Liver (tissue), 8 donors: ENCODE measurements at regions not wholly inside any gene's neighbourhood (a gene's known extent, or its start where the extent isn't known, plus 50 kb on each side); places are given as distances from the start of the nearest gene placed in this dataset.

Source experiments
- DNase-seq: peaks from one replicate; pipeline ENCODE4 v3.0.0-alpha.2; 2017; ENCODE audit warnings: low spot score
- H3K27ac ChIP-seq, 2 donors: one replicate each; pipeline ENCODE4 v1.7.0; 2013; ENCODE audit warnings: inconsistent platforms in 2 of 2, low read length in 2 of 2, control low read depth in 1 of 2, low read depth in 1 of 2, mild to moderate bottlenecking in 1 of 2
- H3K27me3 ChIP-seq, 4 donors: one replicate each; pipeline versions ENCODE4 v1.6.1 to v1.7.0; 2013; ENCODE audit warnings: low read length in 3 of 4, inconsistent platforms in 1 of 4, mild to moderate bottlenecking in 1 of 4, moderate library complexity in 1 of 4; ENCODE audit not compliant: control insufficient read depth in 4 of 4, insufficient read depth in 4 of 4
- H3K36me3 ChIP-seq, 4 donors: one replicate each; pipeline versions ENCODE4 v1.6.1 to v1.7.0; 2013; ENCODE audit warnings: low read length in 3 of 4, mild to moderate bottlenecking in 3 of 4, low read depth in 1 of 4, moderate library complexity in 1 of 4; ENCODE audit not compliant: control insufficient read depth in 4 of 4, insufficient read depth in 3 of 4
- H3K4me1 ChIP-seq, 4 donors: one replicate each; pipeline versions ENCODE4 v1.6.1 to v1.7.0; 2013; ENCODE audit warnings: low read length in 3 of 4, mild to moderate bottlenecking in 3 of 4, moderate library complexity in 1 of 4; ENCODE audit not compliant: control insufficient read depth in 4 of 4, insufficient read depth in 4 of 4
- H3K4me3 ChIP-seq, 3 donors: one replicate each; pipeline versions ENCODE4 v1.6.1 to v1.7.0; 2013; ENCODE audit warnings: low read length in 3 of 3, control low read depth in 1 of 3, low read depth in 1 of 3, mild to moderate bottlenecking in 1 of 3
- H3K9ac ChIP-seq, 2 donors: one replicate each; pipeline ENCODE4 v1.7.0; 2013; ENCODE audit warnings: low read length in 2 of 2, mild to moderate bottlenecking in 2 of 2, moderate library complexity in 2 of 2, control low read depth in 1 of 2, low read depth in 1 of 2
- H3K9me3 ChIP-seq, 4 donors: one replicate each; pipeline versions ENCODE4 v1.6.1 to v1.7.0; 2013; ENCODE audit warnings: low read length in 3 of 4; ENCODE audit not compliant: control insufficient read depth in 4 of 4
- ATF3 ChIP-seq: IDR thresholded peaks from 2 replicates; pipeline ENCODE4 v1.6.1; 2016; ENCODE audit warnings: antibody characterized with exemption
- EGR1 ChIP-seq, 2 donors: IDR thresholded peaks; 2 replicates each; pipeline ENCODE4 v1.6.1; 2016 to 2018; ENCODE audit warnings: antibody characterized with exemption in 2 of 2, low read depth in 2 of 2
- FOXA1 ChIP-seq: IDR thresholded peaks from 2 replicates; pipeline ENCODE4 v1.6.1; 2016; ENCODE audit warnings: antibody characterized with exemption
- FOXA2 ChIP-seq: IDR thresholded peaks from 2 replicates; pipeline ENCODE4 v1.6.1; 2016; ENCODE audit warnings: antibody characterized with exemption
- GABPA ChIP-seq, 2 donors: IDR thresholded peaks in 1 of 2; conservative IDR thresholded peaks in 1 of 2; 2 replicates each; pipeline ENCODE4 v1.6.1; 2016; ENCODE audit warnings: antibody characterized with exemption in 2 of 2, mild to moderate bottlenecking in 1 of 2, moderate library complexity in 1 of 2
- HNF4A ChIP-seq, 2 donors: conservative IDR thresholded peaks; 2 replicates each; pipeline ENCODE4 v1.6.1; 2016; ENCODE audit warnings: antibody characterized with exemption in 2 of 2, mild to moderate bottlenecking in 2 of 2
- HNF4G ChIP-seq: IDR thresholded peaks from 2 replicates; pipeline ENCODE4 v1.6.1; 2016; ENCODE audit warnings: antibody characterized with exemption
- JUND ChIP-seq, 2 donors: IDR thresholded peaks; 2 replicates each; pipeline ENCODE4 v1.6.1; 2016; ENCODE audit warnings: antibody characterized with exemption in 2 of 2
- MAX ChIP-seq: IDR thresholded peaks from 2 replicates; pipeline ENCODE4 v1.6.1; 2016; ENCODE audit warnings: antibody characterized with exemption
- NR2F2 ChIP-seq: IDR thresholded peaks from 2 replicates; pipeline ENCODE4 v1.6.1; 2016; ENCODE audit warnings: antibody characterized with exemption
- RAD21 ChIP-seq, 2 donors: IDR thresholded peaks; 2 replicates each; pipeline ENCODE4 v1.6.1; 2016; ENCODE audit warnings: antibody characterized with exemption in 2 of 2, mild to moderate bottlenecking in 2 of 2
- RXRA ChIP-seq, 2 donors: IDR thresholded peaks; 2 replicates each; pipeline ENCODE4 v1.6.1; 2017 to 2018; ENCODE audit warnings: antibody characterized with exemption in 2 of 2, mild to moderate bottlenecking in 1 of 2
- SP1 ChIP-seq: IDR thresholded peaks from 2 replicates; pipeline ENCODE4 v1.6.1; 2018; ENCODE audit warnings: antibody characterized with exemption, mild to moderate bottlenecking
- TAF1 ChIP-seq: conservative IDR thresholded peaks from 2 replicates; pipeline ENCODE4 v1.6.1; 2016; ENCODE audit warnings: antibody characterized with exemption, mild to moderate bottlenecking
- YY1 ChIP-seq: IDR thresholded peaks from 2 replicates; pipeline ENCODE4 v1.6.1; 2016; ENCODE audit warnings: antibody characterized with exemption, mild to moderate bottlenecking
- WGBS: extraction: QIAGEN DNeasy Blood & Tissue Kit; methylation state at CpG from one replicate; pipeline ENCODE4 v1.1.7; 2013; 5-methylcytosine and 5-hydroxymethylcytosine counted together
- TF ChIP-seq, protein P1 (sequence below): fragments of 150-350 bp; IDR thresholded peaks from 2 replicates; pipeline ENCODE4 v1.5.1; 2017; ENCODE audit warnings: improper control_type of control experiment, low read depth, low read length; ENCODE audit not compliant: missing input control
- TF ChIP-seq, protein P2 (sequence below): IDR thresholded peaks from 2 replicates; pipeline ENCODE4 v1.6.1; 2016; ENCODE audit warnings: antibody characterized with exemption, mild to moderate bottlenecking
- TF ChIP-seq, protein P3 (sequence below): IDR thresholded peaks from 2 replicates; pipeline ENCODE4 v1.6.1; 2016; ENCODE audit warnings: antibody characterized with exemption
- donor health status: healthy.
- donor health status: healthy.
- donor health status: healthy.
- donor health status: healthy.
- donor health status: healthy.

GRCh38 chr2:234328444-234328990, 168.4 kb downstream of the ARL4C start:
- H3K9me3 ChIP-seq, result no peaks in the 10 kb centered on the region
- WGBS, result 92% methylated on average over 12 of the region's 12 CpGs
- TF ChIP-seq HNF4A (conservative IDR thresholded peaks at IDR 0.05) (no peak), JUND (IDR thresholded peaks at IDR 0.05) (no peak), EGR1 (IDR thresholded peaks at IDR 0.05; ENCODE audit: low read depth in 2 of 2) (no peak), SP1 (no peak), HNF4G (no peak), TAF1 (no peak), YY1 (no peak), NR2F2 (no peak), ATF3 (no peak), GABPA (IDR thresholded peaks at IDR 0.05 in 1 of 2, conservative IDR thresholded peaks at IDR 0.05 in 1 of 2) (no peak), RXRA (IDR thresholded peaks at IDR 0.05) (no peak), FOXA2 (no peak), MAX (no peak), FOXA1 (no peak), RAD21 (IDR thresholded peaks at IDR 0.05) (no peak)
- TF ChIP-seq, protein P1, sequence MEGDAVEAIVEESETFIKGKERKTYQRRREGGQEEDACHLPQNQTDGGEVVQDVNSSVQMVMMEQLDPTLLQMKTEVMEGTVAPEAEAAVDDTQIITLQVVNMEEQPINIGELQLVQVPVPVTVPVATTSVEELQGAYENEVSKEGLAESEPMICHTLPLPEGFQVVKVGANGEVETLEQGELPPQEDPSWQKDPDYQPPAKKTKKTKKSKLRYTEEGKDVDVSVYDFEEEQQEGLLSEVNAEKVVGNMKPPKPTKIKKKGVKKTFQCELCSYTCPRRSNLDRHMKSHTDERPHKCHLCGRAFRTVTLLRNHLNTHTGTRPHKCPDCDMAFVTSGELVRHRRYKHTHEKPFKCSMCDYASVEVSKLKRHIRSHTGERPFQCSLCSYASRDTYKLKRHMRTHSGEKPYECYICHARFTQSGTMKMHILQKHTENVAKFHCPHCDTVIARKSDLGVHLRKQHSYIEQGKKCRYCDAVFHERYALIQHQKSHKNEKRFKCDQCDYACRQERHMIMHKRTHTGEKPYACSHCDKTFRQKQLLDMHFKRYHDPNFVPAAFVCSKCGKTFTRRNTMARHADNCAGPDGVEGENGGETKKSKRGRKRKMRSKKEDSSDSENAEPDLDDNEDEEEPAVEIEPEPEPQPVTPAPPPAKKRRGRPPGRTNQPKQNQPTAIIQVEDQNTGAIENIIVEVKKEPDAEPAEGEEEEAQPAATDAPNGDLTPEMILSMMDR, result no peak
- TF ChIP-seq, protein P2, sequence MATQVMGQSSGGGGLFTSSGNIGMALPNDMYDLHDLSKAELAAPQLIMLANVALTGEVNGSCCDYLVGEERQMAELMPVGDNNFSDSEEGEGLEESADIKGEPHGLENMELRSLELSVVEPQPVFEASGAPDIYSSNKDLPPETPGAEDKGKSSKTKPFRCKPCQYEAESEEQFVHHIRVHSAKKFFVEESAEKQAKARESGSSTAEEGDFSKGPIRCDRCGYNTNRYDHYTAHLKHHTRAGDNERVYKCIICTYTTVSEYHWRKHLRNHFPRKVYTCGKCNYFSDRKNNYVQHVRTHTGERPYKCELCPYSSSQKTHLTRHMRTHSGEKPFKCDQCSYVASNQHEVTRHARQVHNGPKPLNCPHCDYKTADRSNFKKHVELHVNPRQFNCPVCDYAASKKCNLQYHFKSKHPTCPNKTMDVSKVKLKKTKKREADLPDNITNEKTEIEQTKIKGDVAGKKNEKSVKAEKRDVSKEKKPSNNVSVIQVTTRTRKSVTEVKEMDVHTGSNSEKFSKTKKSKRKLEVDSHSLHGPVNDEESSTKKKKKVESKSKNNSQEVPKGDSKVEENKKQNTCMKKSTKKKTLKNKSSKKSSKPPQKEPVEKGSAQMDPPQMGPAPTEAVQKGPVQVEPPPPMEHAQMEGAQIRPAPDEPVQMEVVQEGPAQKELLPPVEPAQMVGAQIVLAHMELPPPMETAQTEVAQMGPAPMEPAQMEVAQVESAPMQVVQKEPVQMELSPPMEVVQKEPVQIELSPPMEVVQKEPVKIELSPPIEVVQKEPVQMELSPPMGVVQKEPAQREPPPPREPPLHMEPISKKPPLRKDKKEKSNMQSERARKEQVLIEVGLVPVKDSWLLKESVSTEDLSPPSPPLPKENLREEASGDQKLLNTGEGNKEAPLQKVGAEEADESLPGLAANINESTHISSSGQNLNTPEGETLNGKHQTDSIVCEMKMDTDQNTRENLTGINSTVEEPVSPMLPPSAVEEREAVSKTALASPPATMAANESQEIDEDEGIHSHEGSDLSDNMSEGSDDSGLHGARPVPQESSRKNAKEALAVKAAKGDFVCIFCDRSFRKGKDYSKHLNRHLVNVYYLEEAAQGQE, result no peak
- TF ChIP-seq, protein P3, sequence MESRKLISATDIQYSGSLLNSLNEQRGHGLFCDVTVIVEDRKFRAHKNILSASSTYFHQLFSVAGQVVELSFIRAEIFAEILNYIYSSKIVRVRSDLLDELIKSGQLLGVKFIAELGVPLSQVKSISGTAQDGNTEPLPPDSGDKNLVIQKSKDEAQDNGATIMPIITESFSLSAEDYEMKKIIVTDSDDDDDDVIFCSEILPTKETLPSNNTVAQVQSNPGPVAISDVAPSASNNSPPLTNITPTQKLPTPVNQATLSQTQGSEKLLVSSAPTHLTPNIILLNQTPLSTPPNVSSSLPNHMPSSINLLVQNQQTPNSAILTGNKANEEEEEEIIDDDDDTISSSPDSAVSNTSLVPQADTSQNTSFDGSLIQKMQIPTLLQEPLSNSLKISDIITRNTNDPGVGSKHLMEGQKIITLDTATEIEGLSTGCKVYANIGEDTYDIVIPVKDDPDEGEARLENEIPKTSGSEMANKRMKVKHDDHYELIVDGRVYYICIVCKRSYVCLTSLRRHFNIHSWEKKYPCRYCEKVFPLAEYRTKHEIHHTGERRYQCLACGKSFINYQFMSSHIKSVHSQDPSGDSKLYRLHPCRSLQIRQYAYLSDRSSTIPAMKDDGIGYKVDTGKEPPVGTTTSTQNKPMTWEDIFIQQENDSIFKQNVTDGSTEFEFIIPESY, result no peak
- no peak for DNase-seq
- H3K27me3 ChIP-seq, result no peaks in the 10 kb centered on the region
- no peaks in the 10 kb centered on the region for H3K4me1 ChIP-seq
- no peak overlapping the region for H3K9ac ChIP-seq
- H3K27ac ChIP-seq, result no peak overlapping the region
- H3K36me3 ChIP-seq, result no peaks in the 10 kb centered on the region
- H3K4me3 ChIP-seq, result no peak overlapping the region
